Endothelial cell (in vitro differentiated cells): ENCODE measurements at regions not wholly inside any gene's neighbourhood (a gene's known extent, or its start where the extent isn't known, plus 50 kb on each side); places are given as distances from the start of the nearest gene placed in this dataset.

Source experiments
- DNase-seq: peaks from one replicate; pipeline ENCODE4 v3.0.0; 2021; ENCODE audit warnings: low spot score
- H3K27ac Mint-ChIP-seq: one replicate; pipeline ENCODE4 v1.8.0; 2021; ENCODE audit warnings: mixed read lengths, inconsistent platforms; ENCODE audit not compliant: unreplicated experiment
- H3K27me3 Mint-ChIP-seq: one replicate; pipeline ENCODE4 v1.8.0; 2021; ENCODE audit warnings: mild to moderate bottlenecking, moderate library complexity, mixed read lengths, inconsistent platforms; ENCODE audit not compliant: unreplicated experiment
- H3K36me3 Mint-ChIP-seq: one replicate; pipeline ENCODE4 v1.8.0; 2021; ENCODE audit warnings: mild to moderate bottlenecking, low read depth, mixed read lengths, inconsistent platforms; ENCODE audit not compliant: unreplicated experiment
- H3K4me1 Mint-ChIP-seq: one replicate; pipeline ENCODE4 v1.8.0; 2021; ENCODE audit warnings: mild to moderate bottlenecking, mixed read lengths, inconsistent platforms; ENCODE audit not compliant: unreplicated experiment
- H3K4me3 Mint-ChIP-seq: one replicate; pipeline ENCODE4 v1.8.0; 2021; ENCODE audit warnings: mild to moderate bottlenecking, mixed read lengths, inconsistent platforms; ENCODE audit not compliant: unreplicated experiment
- H3K9me3 Mint-ChIP-seq: one replicate; pipeline ENCODE4 v1.8.0; 2021; ENCODE audit warnings: mixed read lengths, inconsistent platforms; ENCODE audit not compliant: unreplicated experiment
- CTCF ChIP-seq: fragments of 200-600 bp; sonication (generic); IDR thresholded peaks from one replicate; pipeline ENCODE4 v1.5.0; 2021; ENCODE audit warnings: antibody characterized with exemption; ENCODE audit not compliant: unreplicated experiment

- no peaks in the 10 kb centered on the region for H3K36me3 Mint-ChIP-seq
- no peak for TF ChIP-seq CTCF
- H3K27me3 Mint-ChIP-seq = no peaks in the 10 kb centered on the region
- no peaks in the 10 kb centered on the region for H3K4me1 Mint-ChIP-seq
- no peak for DNase-seq
- no peak overlapping the region for H3K4me3 Mint-ChIP-seq
- H3K9me3 Mint-ChIP-seq = no peaks in the 10 kb centered on the region
- no peak overlapping the region for H3K27ac Mint-ChIP-seq
Observed at GRCh38 chr17:69975808-69976207, 99.2 kb upstream of the KCNJ16 start.

- no peaks in the 10 kb centered on the region for H3K4me1 Mint-ChIP-seq
- H3K9me3 Mint-ChIP-seq = no peaks in the 10 kb centered on the region
- no peak for TF ChIP-seq CTCF
- no peak overlapping the region for H3K4me3 Mint-ChIP-seq
- no peak overlapping the region for H3K27ac Mint-ChIP-seq
- H3K27me3 Mint-ChIP-seq = no peaks in the 10 kb centered on the region
- DNase-seq = no peak
- H3K36me3 Mint-ChIP-seq = no peaks in the 10 kb centered on the region
Observed at GRCh38 chr17:69978056-69978646, 96.9 kb upstream of the KCNJ16 start.

- Mint-ChIP-seq H3K27ac (no peak overlapping the region), H3K27me3 (no peaks in the 10 kb centered on the region), H3K36me3 (peaks cover under 1% of the 10 kb centered on the region), H3K9me3 (no peaks in the 10 kb centered on the region), H3K4me1 (no peaks in the 10 kb centered on the region), H3K4me3 (no peak overlapping the region)
- no peak for TF ChIP-seq CTCF
- DNase-seq = no peak
Observed at GRCh38 chr17:69981441-69981840, 93.6 kb upstream of the KCNJ16 start.

GRCh38 chr17:69995476-69995875, 79.5 kb upstream of the KCNJ16 start:
- DNase-seq = no peak
- TF ChIP-seq CTCF = no peak
- Mint-ChIP-seq H3K9me3 (no peaks in the 10 kb centered on the region), H3K27me3 (no peaks in the 10 kb centered on the region), H3K27ac (no peak overlapping the region), H3K4me3 (no peak overlapping the region), H3K36me3 (no peaks in the 10 kb centered on the region), H3K4me1 (peaks cover 13% of the 10 kb centered on the region)

- no peak for TF ChIP-seq CTCF
- Mint-ChIP-seq H3K36me3 (no peaks in the 10 kb centered on the region), H3K27me3 (no peaks in the 10 kb centered on the region), H3K4me1 (peaks cover 13% of the 10 kb centered on the region), H3K9me3 (no peaks in the 10 kb centered on the region), H3K27ac (peak overlapping the region; percentile 54), H3K4me3 (no peak overlapping the region)
- DNase-seq = no peak
Observed at GRCh38 chr17:69997332-69997731, 77.7 kb upstream of the KCNJ16 start.
